Inflammatory macrophage (primary cell): ENCODE measurements at regions not wholly inside any gene's neighbourhood (a gene's known extent, or its start where the extent isn't known, plus 50 kb on each side); places are given as distances from the start of the nearest gene placed in this dataset.

Experiments used
- DNase-seq, 2 donors: peaks; one replicate each; pipeline ENCODE4 v3.0.0-alpha.2; 2020 to 2022

- no peak for DNase-seq
These were observed 107.4 kb upstream of the CDH11 start for GRCh38 chr16:65229191-65229662.

GRCh38 chr16:65227150-65227835, 105.4 kb upstream of the CDH11 start:
- DNase-seq = no peak

DNA sequence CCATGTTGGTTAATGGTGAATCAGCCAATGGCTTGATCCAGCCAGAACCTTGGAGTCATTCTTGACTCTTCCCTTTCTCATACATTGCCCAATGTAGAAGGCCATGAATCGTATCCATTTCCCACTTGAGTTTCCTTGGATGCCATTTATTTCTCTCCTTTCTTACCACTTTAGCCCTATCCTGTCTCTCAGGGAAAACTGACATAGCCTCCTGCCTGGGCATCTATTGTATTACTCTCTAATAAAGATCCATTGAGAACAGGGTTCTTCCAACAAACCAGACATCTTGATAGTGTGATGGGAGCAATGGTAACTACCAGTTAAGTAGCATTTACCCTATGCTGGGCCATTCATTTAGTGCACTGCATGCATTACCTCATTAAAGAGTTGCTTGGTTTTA, 104.2 kb upstream of the CDH11 start:
- DNase-seq = no peak

- no peak for DNase-seq
These were observed 103.6 kb upstream of the CDH11 start for GRCh38 chr16:65225488-65225887.

GRCh38 chr16:65224994-65225393, 103.1 kb upstream of the CDH11 start:
- DNase-seq = no peak

- no peak for DNase-seq
These were observed 102.6 kb upstream of the CDH11 start for GRCh38 chr16:65224471-65224870.

DNA sequence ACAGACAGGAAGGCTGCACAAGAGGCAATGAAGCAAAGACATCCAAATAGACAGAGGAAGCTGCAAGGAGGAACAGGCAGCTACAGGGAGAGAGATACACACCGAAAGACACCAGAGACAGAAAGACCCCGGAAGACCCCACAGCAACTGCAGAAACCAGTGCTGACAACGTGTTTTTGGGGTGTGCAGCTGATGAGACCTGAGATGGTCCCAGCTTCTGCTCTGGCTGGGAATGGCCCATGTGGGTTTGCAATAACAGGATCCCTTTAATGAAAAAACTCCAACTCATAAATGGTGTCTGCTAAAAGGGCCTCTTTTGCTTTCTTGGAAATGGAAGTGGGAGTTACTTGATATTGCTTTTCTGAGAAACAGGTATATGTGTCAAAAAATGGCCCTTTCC, 101.5 kb upstream of the CDH11 start:
- DNase-seq = no peak

GRCh38 chr16:65222536-65222935, 100.7 kb upstream of the CDH11 start:
- DNase-seq = no peak

GRCh38 chr16:65222049-65222448, 100.2 kb upstream of the CDH11 start:
- no peak for DNase-seq

- no peak for DNase-seq
These were observed 97.9 kb upstream of the CDH11 start for GRCh38 chr16:65219786-65220185.

GRCh38 chr16:65218348-65218747, 96.5 kb upstream of the CDH11 start:
- DNase-seq = no peak

- no peak for DNase-seq
These were observed 92.2 kb upstream of the CDH11 start for GRCh38 chr16:65213866-65214595.

DNA sequence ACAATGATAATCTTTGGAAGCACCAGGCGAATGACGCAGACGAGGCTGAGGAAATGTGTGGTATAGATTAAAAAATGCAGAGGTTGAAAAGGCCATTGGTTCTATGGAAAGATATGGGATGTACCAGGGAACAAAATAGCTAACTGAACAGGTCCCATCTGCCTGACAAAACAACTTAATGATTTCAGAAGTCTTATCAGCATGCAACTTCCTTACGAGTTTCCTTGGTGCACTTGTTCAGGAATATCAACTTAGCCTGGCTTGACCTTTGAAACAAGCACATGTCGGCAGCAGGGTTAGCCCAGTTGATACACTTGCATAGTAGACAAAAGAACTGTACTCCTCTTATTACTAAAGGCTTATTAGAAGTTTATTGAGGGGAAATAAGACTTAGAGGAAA, 90.9 kb upstream of the CDH11 start:
- DNase-seq = no peak

GRCh38 chr16:65212240-65212639, 90.4 kb upstream of the CDH11 start:
- DNase-seq = no peak

- no peak for DNase-seq
These were observed 80.6 kb upstream of the CDH11 start for GRCh38 chr16:65202461-65202860.

GRCh38 chr16:65201511-65201910, 79.6 kb upstream of the CDH11 start:
- no peak for DNase-seq

- no peak for DNase-seq
These were observed 79.0 kb upstream of the CDH11 start for GRCh38 chr16:65200857-65201256.

GRCh38 chr16:65200156-65200773, 78.4 kb upstream of the CDH11 start:
- no peak for DNase-seq

- no peak for DNase-seq
These were observed 74.7 kb upstream of the CDH11 start for GRCh38 chr16:65196420-65197075.

DNA sequence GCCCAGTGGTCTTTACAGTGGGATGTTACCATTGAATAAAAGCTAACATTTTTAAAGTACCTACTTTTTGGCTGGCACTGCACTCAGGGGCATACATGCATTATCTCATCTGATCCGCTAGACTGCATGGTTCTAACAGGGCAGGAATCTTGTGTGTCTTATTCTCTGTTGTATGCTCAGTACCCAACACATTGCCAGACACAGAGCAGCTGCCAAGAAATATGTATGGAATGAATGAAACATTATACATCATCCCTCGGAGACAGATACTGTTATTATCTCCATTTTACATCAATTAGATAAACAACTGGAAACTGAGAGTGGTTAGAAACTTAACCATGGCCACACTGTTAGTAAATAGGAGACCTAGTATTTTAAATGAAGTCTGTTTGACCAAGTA, 74.1 kb upstream of the CDH11 start:
- DNase-seq = no peak

DNA sequence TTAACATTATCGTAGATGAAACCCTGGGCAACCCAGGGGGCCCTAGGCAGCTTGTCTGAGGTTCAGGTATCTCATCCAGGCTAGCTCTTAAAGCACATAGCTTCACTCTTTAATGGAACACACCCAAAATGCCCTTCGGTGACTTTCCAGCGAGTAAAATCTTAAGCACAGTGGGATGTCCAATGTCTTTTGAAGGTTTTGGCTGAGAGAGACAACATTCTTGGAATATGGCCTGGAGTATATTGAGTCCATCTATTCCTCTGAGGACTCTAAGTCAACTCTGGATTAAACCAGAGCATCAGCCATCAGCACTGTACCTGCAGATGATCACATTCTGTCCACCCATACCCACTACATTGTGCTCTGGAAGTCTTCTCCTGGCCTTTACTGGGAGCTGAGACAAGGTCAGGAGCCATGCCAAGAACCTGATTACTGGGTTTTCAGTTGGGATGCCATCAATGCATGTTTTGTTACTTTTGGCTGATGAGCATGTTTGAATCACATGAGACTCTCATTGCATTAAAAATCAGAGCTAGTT, 63.4 kb upstream of the CDH11 start:
- DNase-seq = no peak

DNA sequence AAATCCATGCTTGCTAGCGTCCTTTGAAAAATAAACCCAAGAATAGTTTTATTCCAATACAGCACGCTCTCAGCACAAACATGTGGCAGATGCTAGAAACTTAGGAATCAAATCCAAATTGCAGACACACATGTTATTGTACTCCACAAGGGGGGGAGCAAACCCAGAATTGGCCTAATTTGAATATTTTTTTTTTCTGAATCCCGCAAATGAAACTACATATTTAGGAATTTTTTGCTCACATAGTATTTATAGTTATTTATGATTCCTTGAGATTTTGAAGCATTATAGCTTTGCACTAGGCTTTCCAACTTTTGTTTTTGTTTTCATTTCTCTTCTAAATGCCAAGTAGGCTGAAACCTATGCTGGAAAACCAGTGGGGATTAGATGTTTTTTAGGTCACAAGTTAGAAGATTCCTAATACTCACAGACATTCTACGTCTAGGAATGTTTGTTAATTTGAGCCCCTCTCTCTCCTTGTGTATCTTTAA, 59.3 kb upstream of the CDH11 start:
- no peak for DNase-seq

GRCh38 chr16:65178151-65178550, 56.3 kb upstream of the CDH11 start:
- no peak for DNase-seq
